Cardiac septum (tissue), 1 donor: ENCODE measurements at regions not wholly inside any gene's neighbourhood (a gene's known extent, or its start where the extent isn't known, plus 50 kb on each side); places are given as distances from the start of the nearest gene placed in this dataset.
"Not testable (repeated sequence)": the region's sequence is repeated elsewhere in the genome, so short reads cannot be mapped to it uniquely, and the experiment has no call there.

Experiments
- DNase-seq: peaks from one replicate; pipeline ENCODE4 v3.0.0-alpha.2; 2020; ENCODE audit warnings: low spot score
- intact Hi-C: fragments of 100-400 bp; cut with DNase I; formaldehyde crosslinking; loops from one replicate; pipeline ENCODE4 v1.14.0; 2022
- donor health status: DM: no; HTN: no; CAD: no.

DNA sequence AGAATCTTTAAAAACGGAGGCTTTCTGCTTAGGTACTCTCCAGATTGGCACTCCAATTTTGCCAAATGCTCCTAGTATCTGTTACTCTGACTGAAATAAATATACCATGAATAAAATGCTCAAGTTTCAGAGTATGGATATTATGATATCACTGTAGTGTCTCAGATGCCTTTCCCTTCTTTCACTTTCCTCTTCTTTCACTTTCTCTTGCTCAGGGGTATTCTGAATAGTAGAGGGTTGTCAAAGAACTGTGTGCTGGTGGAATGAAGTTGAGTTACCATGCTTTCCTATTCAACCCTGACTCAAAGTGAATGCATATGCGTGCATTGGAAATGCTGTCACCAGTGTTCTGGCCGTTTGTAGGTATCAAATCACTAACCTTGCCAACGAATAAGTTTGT, 1015.2 kb upstream of the FANCL start:
- intact Hi-C loops, result no loop called here
- DNase-seq, result no peak

DNA sequence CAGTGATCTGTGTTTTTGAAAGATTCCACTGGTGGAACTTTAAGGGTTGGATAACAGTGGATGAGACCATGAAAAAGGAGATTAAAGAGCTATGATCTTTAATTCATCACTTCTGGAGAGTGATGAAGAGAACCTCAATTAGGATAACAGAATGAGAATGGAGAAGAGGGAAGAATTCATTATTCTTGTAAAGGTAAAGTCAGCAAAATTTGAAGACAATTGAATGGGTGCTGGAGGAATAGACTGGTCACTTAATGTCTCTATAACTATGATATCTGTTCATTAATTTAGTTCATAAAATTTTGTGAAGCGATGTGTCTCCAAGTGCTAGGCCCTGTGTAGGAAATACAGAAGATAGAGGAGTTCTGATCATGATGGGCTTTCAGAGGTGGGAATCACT, 1013.2 kb upstream of the FANCL start:
- intact Hi-C loops, result no loop called here
- DNase-seq, result no peak

DNA sequence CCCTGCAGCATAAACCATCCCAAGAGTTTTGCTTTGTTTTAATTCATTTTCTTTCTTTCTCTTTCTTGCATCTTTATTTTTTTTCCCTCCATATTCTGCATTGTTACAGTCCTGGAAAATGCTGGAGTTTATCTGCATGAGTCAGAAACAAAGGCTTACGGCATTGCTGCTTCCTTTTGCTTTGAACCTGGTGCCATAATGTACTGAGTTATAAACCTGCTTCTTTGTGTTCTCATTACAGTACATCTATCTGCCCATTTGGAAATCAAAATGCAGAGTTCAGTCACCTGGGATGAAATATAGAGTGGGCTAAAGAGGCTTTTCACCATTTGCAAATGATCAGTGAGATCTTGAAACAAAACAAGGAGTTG, 1009.2 kb upstream of the FANCL start:
- no peak for DNase-seq
- intact Hi-C loops, result no loop called here

DNA sequence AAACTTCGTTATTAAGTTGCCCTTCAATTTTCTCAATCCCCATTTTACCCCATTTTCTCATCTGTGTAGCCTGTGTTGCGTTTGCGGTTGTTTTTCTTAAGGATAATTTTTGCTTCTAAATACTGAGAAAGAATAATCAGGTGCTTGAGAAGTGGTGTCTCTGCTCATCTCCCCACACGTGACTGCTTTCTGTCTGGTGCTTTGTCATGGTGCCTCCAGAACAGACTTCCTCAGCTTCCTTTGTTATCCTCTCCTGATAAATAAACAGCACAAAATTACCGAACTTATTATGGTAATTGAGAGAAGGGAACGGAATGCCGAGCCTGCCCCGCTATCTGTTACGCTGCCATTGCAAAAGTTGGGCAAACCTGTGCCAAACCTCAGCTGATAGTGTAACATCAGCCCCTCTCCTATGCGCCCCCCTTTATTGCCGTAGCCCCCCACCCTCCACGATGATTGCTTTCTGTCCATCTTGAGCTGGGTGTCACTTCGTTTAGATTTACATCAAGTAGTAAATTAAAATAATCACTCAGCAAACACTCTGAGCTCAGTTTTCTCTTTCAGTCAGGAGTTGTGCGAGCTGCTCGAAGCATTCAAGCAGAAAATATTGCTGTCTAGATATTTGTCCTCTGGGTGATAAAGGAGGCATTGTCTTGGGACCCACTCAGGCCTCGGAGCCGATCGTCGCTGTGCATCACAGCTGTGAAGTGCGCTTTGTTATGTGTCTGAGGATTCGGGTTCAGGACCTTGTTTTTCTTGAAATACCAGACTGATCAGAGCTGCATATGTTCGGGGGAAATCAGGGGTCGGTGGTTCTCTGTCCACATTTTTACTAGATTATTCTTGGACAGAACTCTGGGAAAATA, 1008.5 kb upstream of the FANCL start:
- intact Hi-C loops, result no loop called here
- no peak for DNase-seq

DNA sequence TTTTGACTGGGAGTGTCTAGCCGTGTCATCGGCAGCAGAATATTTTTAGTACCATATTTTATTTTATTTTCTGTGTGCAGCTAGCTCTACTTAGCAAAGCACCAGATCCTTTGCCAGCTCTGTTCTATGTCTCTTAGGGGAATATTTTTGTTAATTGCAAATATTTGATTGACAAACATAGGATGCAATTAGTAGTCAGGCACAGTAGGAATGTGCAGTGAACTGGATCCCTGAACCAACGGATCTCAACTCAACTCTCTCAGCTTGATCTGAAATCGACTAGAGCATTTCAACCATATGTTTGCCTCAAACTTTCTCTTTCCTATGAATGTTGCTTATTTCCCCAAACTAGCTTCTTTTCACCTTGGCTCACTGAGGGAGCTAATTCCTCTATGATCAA, 998.0 kb upstream of the FANCL start:
- DNase-seq, result no peak
- intact Hi-C loops, result no loop called here

DNA sequence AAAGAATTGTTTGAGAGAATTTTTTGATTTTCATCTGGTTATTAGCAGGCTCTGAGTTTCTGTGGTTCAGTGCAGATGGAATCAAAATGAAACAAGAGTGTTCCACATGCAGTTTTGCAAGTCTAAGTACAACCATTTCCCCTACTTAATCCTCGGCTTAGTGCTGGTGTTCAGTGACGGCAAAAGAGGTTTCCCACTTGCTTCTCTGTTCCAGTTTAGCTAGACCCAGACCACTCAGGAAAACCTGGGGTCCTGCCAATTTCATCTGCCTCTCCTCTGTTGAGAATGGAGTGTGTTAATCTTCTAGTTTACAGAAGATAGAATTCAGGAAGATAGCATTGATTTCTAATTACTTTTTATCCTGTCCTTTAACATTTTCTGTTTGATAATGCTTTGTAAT, 996.2 kb upstream of the FANCL start:
- intact Hi-C loops, result no loop called here
- DNase-seq, result no peak

DNA sequence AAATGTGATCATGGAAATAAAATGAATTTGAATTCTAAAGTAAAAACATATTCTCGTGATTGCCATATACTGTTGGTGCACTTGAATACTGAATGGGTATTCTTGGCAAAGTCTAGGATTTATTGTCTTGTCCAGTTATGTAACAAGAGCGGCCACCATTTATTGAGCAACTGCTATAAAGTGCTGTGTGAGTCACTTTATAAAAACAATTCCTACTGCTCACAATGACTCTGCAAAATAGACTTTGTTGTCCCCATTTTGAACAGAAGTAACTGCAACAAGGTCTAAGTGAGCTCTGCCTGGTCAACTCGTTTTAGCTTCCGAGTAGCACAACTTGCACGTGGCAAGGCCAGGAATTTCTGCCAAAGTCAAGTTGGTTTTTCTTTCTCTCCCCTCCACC, 995.6 kb upstream of the FANCL start:
- intact Hi-C loops, result no loop called here
- no peak for DNase-seq

DNA sequence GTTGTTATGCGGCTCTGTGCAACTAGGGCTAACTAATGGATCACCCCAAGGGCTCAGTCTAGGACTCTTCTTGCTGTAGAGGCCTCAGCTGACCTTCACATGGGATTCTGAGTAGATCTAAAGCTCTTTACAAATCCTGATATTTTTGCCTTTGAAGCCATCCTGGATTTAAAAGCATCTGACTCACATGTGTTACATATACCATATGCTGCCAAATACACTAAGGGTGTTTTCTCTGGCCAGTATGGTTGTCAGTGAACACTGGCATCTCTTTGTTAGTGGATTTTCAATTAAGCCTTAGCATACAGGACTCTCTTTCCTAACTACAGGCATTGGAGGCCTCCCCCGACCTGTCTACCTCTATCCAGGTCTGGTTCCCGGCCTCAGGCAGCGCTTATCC, 992.8 kb upstream of the FANCL start:
- DNase-seq, result no peak
- intact Hi-C loops, result no loop called here

DNA sequence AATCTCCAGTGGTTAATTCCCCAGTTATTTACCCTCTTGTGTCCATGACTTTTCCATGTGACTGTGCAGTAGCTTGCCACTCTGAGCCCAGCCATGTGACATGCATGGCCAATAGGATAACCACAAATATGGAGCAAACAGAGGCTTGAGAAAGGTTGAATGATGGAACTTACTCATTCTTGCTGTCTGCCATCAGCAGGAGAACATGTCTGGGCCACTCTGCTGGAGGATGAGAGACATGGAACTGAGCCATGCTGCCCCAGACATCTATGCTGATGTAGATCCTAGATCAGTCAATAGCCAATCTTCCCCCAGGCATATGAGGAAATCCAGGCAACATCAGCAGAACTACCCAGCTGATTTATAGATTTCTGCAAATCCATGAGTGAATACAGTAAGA, 992.3 kb upstream of the FANCL start:
- DNase-seq, result no peak
- intact Hi-C loops, result no loop called here

DNA sequence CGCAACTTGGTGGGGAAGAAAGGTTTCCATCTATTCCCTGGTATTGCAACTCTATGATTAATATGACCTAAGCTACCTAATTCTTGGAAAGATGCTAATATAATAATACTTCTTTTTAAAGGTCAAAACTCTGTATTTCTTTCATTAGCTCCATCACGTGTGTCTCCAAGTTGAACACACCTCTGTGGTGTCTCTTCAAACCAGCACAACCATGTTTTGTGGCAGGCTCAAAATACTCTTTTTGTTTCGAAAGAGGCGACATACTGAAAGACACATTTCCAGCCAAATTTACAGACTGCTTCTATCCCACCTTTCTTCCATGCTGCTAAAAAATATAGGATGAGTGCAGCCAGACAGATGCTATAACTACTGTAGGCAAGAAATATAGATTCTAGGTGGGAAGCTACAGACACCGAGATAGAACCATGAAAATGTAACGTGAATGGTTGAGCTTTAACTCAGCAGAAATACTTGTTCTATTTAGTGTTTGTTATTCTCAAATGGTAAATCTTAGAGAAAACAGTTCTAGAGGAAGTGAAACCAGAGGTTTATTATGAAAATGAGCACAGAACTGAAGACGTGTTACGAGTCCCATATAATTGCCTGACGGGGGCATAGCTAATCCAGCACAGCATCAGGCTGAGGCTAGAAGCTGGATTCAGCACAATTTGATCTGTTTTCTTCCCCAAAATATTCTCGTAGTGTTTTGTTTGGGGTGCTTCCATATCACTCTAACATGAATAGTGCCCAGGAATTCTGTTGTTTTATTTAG, 991.5 kb upstream of the FANCL start:
- no peak for DNase-seq
- intact Hi-C loops, result no loop called here

DNA sequence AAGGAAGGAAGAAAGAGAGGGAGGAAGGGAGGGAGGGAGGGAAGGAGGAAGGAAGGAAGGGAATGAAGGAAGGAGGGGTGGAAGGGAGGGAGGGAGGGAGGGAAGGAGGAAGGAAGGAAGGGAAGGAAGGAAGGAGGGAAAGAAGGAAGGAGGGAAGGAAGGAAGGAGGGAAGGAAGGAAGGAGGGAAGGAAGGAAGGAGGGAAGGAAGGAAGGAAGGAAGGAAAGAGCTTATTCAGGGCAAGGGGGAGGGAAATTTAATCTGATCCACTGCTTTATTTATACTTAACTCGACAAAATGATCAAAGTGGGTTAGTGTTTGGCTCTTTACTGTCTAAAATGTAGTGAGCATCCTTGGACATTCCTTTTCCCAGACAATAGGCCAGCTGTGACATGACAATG, 985.2 kb upstream of the FANCL start:
- DNase-seq, intact Hi-C loops: not testable (repeated sequence)

DNA sequence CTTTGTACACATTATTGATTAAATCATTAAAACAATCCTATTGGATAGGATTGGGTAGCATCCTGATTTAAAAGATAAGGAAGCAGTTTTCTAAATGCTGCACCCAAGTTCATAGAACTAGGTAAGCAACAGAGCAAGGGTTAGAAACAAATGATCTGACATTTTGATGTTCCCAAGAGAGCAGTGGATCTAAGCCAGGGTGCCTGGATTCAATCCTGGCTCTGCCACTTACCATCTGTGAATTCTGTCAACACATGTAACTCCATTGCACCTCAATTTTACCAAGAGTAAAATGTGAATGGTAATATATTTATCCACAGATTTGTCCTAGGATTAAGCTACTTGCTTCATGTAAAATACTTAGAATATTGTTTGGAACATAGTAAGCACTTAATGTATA, 982.6 kb upstream of the FANCL start:
- intact Hi-C loops, result no loop called here
- no peak for DNase-seq

DNA sequence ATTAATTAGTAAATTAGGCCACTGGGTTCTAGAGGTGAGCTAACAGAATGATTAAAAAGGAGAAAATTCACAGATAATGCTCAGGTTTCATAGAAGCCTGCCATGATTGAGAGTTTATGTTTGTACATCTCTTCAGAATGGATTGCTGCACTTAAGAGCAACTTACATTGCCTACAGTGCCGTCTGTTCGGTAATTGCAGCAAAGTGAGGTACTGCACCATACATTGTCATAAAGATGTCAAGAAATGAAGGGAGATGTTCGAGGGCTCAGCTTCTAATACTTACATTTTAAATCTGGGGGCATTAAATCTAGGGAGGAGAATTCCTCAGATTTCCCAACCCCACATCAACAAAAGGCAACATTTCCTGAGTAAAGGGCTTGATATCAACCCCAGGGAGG, 976.2 kb upstream of the FANCL start:
- intact Hi-C loops, result no loop called here

DNA sequence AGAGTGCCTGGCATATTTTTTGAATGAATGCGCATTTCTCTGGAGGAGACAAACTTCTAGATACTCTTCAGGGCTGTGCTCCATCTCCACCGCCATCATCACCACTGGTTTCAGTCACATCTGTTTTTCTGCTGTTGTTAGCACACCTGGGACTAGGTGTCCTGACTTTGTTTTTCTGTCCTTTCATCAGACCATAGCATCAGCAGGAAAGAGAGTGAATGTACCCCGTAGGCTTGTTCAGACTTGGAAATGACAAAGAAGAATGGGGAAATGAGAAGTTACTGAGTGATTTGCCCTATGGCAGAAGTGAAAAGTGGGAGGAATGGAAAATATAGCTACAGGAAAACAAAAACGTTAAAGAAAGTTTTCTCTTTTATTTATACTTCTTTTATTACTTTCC, 965.2 kb upstream of the FANCL start:
- intact Hi-C loops, result no loop called here
- no peak for DNase-seq

More for the DNA sequence above, 976.2 kb upstream of the FANCL start:
- DNase-seq, result no peak

DNA sequence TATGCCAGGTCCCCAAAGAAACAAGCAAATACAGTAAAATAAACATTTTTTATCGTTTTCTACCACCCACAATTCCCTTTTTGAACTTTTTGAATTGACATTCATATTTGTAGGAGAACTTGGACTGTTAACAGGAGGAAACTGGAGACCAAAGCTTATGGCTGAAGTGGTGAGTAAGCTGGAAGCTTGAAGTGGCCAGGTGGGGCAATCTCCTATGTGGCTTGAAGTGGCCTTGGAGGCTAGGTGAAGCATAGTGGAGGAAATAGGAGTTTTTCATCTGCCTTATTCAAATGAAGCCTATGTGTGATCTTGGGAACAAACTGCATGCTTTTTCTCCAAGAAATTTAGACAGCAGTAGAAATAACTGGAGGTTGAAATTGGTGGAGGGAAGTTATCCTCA, 962.9 kb upstream of the FANCL start:
- intact Hi-C loops, result no loop called here
- no peak for DNase-seq

DNA sequence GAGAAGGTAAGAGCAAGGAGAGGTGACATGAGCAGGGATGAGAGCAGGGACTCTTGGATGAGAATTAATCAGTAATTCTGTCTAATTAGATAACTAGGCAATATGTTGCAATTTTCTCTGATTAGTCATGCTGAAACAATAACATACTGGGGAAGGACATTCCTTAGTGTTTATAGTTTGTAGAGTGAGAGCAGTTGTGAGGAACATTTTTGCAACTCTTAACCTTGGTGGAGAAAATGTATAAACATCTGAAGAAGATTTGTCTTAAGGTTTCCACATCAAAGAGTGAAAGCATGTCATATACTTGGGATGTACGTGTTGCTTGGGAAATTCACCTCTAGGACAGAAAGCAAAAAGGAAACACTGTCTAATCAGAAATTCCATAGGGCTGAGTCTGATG, 955.4 kb upstream of the FANCL start:
- DNase-seq, result no peak
- intact Hi-C loops, result no loop called here

DNA sequence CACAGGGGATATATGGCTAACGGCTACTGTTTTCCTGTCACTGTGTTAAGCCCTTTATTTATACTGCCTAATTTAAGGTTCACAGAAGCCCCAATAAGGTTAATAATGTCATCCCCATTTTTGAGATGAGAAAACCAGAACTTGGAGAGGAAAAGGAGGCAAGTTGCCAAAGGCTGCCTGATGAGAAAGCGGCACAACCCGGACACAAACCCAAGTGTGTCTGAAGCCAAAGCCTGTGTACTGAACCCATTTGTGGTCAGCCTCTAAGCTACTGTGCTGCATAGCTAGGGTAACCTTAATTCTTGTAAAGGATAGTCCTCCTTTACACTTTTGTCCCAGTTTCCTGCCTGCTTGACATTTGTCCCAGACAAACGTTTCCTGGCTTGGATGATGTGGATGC, 954.7 kb upstream of the FANCL start:
- DNase-seq, result no peak
- intact Hi-C loops, result no loop called here

DNA sequence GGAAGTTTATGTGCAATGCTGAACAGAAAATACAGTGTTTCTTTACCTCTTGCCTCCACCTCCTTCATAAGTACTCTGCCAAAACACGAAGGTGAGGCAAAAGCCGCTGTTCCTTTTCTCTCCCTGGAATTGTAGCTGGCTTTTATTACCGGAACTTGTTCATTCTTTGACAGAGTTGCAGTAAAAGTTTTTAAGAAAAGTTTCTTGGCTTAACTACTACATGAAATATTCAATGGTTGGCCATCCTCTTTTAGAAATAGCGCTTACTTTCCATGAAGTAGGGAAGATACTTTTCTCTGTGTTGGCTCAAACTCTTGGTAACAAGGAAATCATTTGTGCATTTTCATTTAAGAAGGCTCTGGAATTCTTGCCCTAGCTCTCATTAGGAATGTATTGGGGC, 950.7 kb upstream of the FANCL start:
- intact Hi-C loops, result no loop called here
- no peak for DNase-seq

DNA sequence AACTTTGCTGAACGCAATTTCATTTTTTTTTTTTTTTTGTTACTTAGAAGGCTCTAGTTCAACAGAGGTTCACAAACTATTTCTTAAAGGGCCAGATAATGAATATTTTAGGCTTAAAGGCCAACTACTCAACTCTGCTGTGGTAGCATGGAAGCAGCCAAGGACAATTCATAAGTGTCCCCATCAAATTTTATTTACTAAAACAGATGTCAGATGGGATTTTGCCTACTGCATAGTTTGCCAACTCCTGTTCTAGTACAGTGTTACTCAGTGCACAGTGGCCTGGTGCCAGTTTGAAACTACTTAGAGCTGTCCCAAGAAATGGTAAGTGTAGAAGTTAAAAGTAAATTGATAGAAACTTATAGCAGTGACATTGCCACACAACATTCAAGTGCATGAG, 949.4 kb upstream of the FANCL start:
- intact Hi-C loops, result no loop called here

DNA sequence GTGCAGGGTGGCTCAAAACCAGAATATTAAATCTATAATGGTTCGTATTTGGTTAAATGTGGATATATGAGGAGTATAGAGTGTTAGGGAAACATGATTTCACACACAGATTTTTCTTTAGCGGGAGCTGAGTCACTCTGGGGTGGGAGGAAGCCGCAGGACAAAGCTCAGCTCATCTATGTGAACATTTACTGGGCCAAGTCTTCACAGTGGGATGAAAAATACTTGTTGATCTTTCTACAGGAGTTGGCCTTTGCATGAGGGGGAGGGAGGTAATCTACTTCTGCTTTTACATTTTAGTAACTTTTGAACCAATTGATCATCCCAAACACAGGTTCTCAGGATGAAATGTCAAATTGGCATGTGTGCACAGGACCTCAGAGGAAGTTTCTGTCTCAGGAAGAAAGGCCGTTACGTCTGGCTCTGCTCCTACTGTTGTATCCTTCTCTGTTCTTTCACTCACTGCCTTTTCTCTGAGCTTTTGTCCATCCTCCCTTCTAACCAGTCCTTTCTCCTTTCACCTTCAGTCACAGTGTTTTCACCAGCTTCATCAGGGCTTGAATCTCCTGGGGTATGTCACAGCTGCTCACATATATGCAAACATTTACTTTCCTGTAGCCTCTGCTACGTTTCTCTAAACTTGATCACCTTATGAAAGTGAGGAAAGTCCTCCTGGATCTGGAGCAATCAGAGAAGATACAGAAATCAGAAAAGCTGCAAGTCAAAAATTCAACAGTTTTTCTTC, 943.3 kb upstream of the FANCL start:
- DNase-seq, result no peak
- intact Hi-C loops, result loop anchor here (5.0 kb wide), 1 partner anchor 422 kb away; no protein-coding TSS in a partner anchor

More for the DNA sequence above, 949.4 kb upstream of the FANCL start:
- no peak for DNase-seq
